Ovary (tissue), 7 donors: ENCODE measurements at regions not wholly inside any gene's neighbourhood (a gene's known extent, or its start where the extent isn't known, plus 50 kb on each side); places are given as distances from the start of the nearest gene placed in this dataset.

Experiments
- DNase-seq, 5 donors: peaks; one replicate each; pipeline ENCODE4 v3.0.0-alpha.2; 2019 to 2020
- H3K27ac ChIP-seq, 2 donors: fragments of 200-600 bp; one replicate each; pipeline versions ENCODE4 v1.5.1 to v1.8.0; 2019 to 2022
- H3K27me3 ChIP-seq: fragments of 200-600 bp; one replicate; pipeline ENCODE4 v1.8.0; 2022
- H3K36me3 ChIP-seq: fragments of 200-600 bp; sonication (generic); one replicate; pipeline ENCODE4 v1.5.1; 2019
- H3K4me1 ChIP-seq: one replicate; pipeline ENCODE4 v1.8.1; 2013; ENCODE audit warnings: mild to moderate bottlenecking, moderate library complexity; ENCODE audit not compliant: insufficient read depth
- H3K4me3 ChIP-seq: fragments of 200-600 bp; sonication (generic); one replicate; pipeline ENCODE4 v1.5.1; 2017
- H3K9me3 ChIP-seq, 2 donors: fragments of 200-600 bp in 1 of 2; sonication (generic) in 1 of 2; one replicate each; pipeline versions ENCODE4 v1.5.1 to v1.8.1; 2013 to 2019; ENCODE audit warnings: mild to moderate bottlenecking in 1 of 2, moderate library complexity in 1 of 2
- CTCF ChIP-seq, 3 donors: fragments of 450-650 bp in 2 of 3; fragments of 200-600 bp in 1 of 3; IDR thresholded peaks; one replicate each; pipeline versions ENCODE4 v1.5.1 to v1.8.0; 2016 to 2022; ENCODE audit warnings: antibody characterized with exemption in 3 of 3, mild to moderate bottlenecking in 1 of 3
- EP300 ChIP-seq: sonication (generic); formaldehyde crosslinking; IDR thresholded peaks from one replicate; pipeline ENCODE4 v1.6.1; 2017; ENCODE audit warnings: antibody characterized with exemption
- POLR2A ChIP-seq: fragments of 450-650 bp; IDR thresholded peaks from one replicate; pipeline ENCODE4 v1.6.1; 2017; ENCODE audit warnings: antibody characterized with exemption, mild to moderate bottlenecking, moderate library complexity
- WGBS, 3 donors: extraction: QIAGEN DNeasy Blood & Tissue Kit in 1 of 3; methylation state at CpG; one replicate each; pipeline versions ENCODE4 v1.1.5 to v1.1.7; 2013 to 2017; 5-methylcytosine and 5-hydroxymethylcytosine counted together
- intact Hi-C, 4 donors: fragments of 100-400 bp; cut with DNase I; formaldehyde crosslinking; loops; one replicate each; pipeline versions ENCODE4 v1.11.0 to v1.15.1; 2022 to 2023
- donor health status: DM: no; HTN: no; CAD: no; lungs with moderate emphysema.
- donor health status: DM: no; HTN: no; CAD: no.
- donor health status: Bipolar disorder and iron deficiency.
- donor health status: DM: no; HTN: no; CAD: no.
- donor health status: DM: yes; HTN: yes; CAD: no.

DNA sequence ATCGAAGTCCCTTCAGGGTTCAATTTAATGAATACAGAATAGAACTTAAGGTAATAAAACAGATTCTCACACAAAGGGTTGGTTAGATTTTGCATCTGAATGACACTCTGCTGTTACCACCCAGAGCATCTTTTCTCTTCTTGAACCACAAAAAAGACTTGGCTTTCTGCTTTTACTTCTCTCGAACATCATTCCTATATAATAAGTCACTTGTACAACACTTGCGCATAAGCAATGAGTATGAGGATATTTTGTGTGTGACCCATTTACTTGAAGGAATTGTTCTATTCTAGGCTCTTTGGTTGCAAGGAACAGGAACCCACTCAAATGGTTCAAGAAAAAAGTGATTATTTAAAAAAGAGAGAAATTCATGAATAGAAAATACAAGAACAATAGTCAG is 126.2 kb downstream of the NUP35 start:
- no peak overlapping the region for H3K27ac ChIP-seq
- H3K4me1 ChIP-seq = no peaks in the 10 kb centered on the region
- H3K27me3 ChIP-seq = no peaks in the 10 kb centered on the region
- H3K9me3 ChIP-seq = no peaks in the 10 kb centered on the region
- 91 to 94% (median 92%) methylated on average over 3 of the region's 3 CpGs for WGBS, 3 donors
- no peak overlapping the region for H3K4me3 ChIP-seq
- no peaks in the 10 kb centered on the region for H3K36me3 ChIP-seq
- intact Hi-C loops = no loop called here
- DNase-seq = no peak
- no peak for TF ChIP-seq EP300
- no peak for TF ChIP-seq POLR2A
- no peak for TF ChIP-seq CTCF (IDR thresholded peaks at IDR 0.05)

GRCh38 chr2:183253441-183254130 is 129.3 kb downstream of the NUP35 start:
- 85 to 88% (median 87%) methylated on average over 14 of the region's 14 CpGs for WGBS, 3 donors
- intact Hi-C loops = no loop called here
- TF ChIP-seq CTCF (IDR thresholded peaks at IDR 0.05) (no peak), EP300 (no peak), POLR2A (no peak)

DNA sequence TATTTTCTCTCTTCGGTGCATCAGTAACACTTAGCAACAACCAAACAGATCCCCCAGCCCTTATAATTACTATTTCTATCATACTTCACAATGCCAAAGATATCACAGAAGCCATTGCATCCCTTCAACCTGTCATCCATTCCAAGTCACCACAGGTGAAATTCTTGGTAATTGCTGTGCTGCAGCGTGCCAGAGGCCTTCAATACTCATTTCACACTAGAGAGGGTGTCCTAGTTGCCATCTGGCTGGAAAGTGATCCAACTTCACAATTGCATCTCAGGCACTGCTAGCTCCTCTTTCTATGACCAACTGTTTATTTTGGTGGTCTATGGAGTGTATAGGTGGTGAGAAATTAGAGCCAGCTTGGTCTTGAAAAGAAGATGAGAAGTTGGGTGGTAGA is 131.2 kb downstream of the NUP35 start:
- Histone ChIP-seq H3K27ac (no peak overlapping the region), H3K27me3 (no peaks in the 10 kb centered on the region), H3K36me3 (no peaks in the 10 kb centered on the region), H3K4me1 (no peaks in the 10 kb centered on the region), H3K4me3 (no peak overlapping the region), H3K9me3 (no peaks in the 10 kb centered on the region)
- TF ChIP-seq POLR2A (no peak), CTCF (IDR thresholded peaks at IDR 0.05) (no peak), EP300 (no peak)
- 84 to 90% (median 87%) methylated on average over 2 of the region's 2 CpGs for WGBS, 3 donors
- intact Hi-C loops = no loop called here
- DNase-seq = no peak

More at GRCh38 chr2:183253441-183254130, 129.3 kb downstream of the NUP35 start:
- H3K9me3 ChIP-seq = no peaks in the 10 kb centered on the region
- no peaks in the 10 kb centered on the region for H3K27me3 ChIP-seq
- H3K4me3 ChIP-seq = no peak overlapping the region
- no peaks in the 10 kb centered on the region for H3K36me3 ChIP-seq
- H3K27ac ChIP-seq = no peak overlapping the region
- no peaks in the 10 kb centered on the region for H3K4me1 ChIP-seq
- DNase-seq = no peak

- WGBS, 3 donors = 88 to 97% (median 96%) methylated on average over 1 of the region's 1 CpG
- Histone ChIP-seq H3K36me3 (no peaks in the 10 kb centered on the region), H3K4me3 (no peak overlapping the region), H3K27me3 (no peaks in the 10 kb centered on the region), H3K9me3 (no peaks in the 10 kb centered on the region), H3K4me1 (no peaks in the 10 kb centered on the region), H3K27ac (no peak overlapping the region)
- no peak for DNase-seq
- TF ChIP-seq POLR2A = no peak
- no peak for TF ChIP-seq EP300
- no peak for TF ChIP-seq CTCF (IDR thresholded peaks at IDR 0.05)
- intact Hi-C loops = no loop called here
These were observed 135.7 kb downstream of the NUP35 start for GRCh38 chr2:183259921-183260320.
